ENCODE measurements at regions not wholly inside any gene's neighbourhood (a gene's known extent, or its start where the extent isn't known, plus 50 kb on each side); places are given as distances from the start of the nearest gene placed in this dataset.

GRCh38 chr5:117734056-117734455 lies 1159.4 kb upstream of the SEMA6A start (continued):
- no peak for TF ChIP-seq KDM1A (IDR thresholded peaks at IDR 0.05; ENCODE audit: borderline replicate concordance)
- no peak for TF ChIP-seq SIN3A (IDR thresholded peaks at IDR 0.05; ENCODE audit: low read depth, low read length)

GRCh38 chr5:117733051-117733450 lies 1158.4 kb upstream of the SEMA6A start:
- ChIA-PET RAD21 (ENCODE audit: unreplicated experiment) (no interaction called here), CTCF (no interaction called here), SMC1A (ENCODE audit: uncharacterized antibody, unreplicated experiment) (no interaction called here), POLR2A (no interaction called here)
- H4K20me1 ChIP-seq (ENCODE audit: control insufficient read depth, insufficient read depth) = no peaks in the 10 kb centered on the region
- no peaks in the 10 kb centered on the region for H3K36me3 ChIP-seq (ENCODE audit: control insufficient read depth in 2 of 2, insufficient read depth in 2 of 2, low read length in 1 of 2)
- 18% methylated on average over 2 of the region's 2 CpGs for WGBS (ENCODE audit: insufficient coverage, insufficient replicate concordance, low lambda C conversion rate, missing lambda C conversion rate)
- TF ChIP-seq STAT1 (conservative IDR thresholded peaks at IDR 0.05) (no peak), RELB (IDR thresholded peaks at IDR 0.05; ENCODE audit: low read depth) (no peak), ZNF274 (IDR thresholded peaks at IDR 0.05; ENCODE audit: insufficient read depth, insufficient read length) (no peak), ZBTB40 (IDR thresholded peaks at IDR 0.05; ENCODE audit: borderline replicate concordance) (no peak), CTCF (IDR thresholded peaks at IDR 0.05 in 2 of 3, conservative IDR thresholded peaks at IDR 0.05 in 1 of 3; ENCODE audit: control insufficient read depth in 2 of 3, extremely low read depth in 1 of 3, insufficient read depth in 1 of 3, low read depth in 3 of 3, low read length in 3 of 3) (no peak), EED (IDR thresholded peaks at IDR 0.05; ENCODE audit: low read depth) (no peak), SPI1 (IDR thresholded peaks at IDR 0.05; ENCODE audit: borderline replicate concordance, insufficient read depth, low read depth, low read length) (no peak)
- in situ Hi-C loops (cut with MboI) (no loop called here), intact Hi-C loops (cut with micrococcal nuclease; ENCODE audit: unreplicated experiment) (no loop called here)
- no peak overlapping the region for H3K9ac ChIP-seq (ENCODE audit: control insufficient read depth, insufficient read depth, low read length)
- H3K79me2 ChIP-seq (ENCODE audit: control insufficient read depth, insufficient read depth, low read length) = no peaks in the 10 kb centered on the region
- no peaks in the 10 kb centered on the region for H3K9me3 ChIP-seq (replicated peaks; ENCODE audit: control insufficient read depth, insufficient read depth, low read length)
- H3K4me3 ChIP-seq = no peak overlapping the region
- ATAC-seq = no peak
- no peaks in the 10 kb centered on the region for H3K4me1 ChIP-seq (ENCODE audit: control insufficient read depth, insufficient read depth, low read length)
- BruUV-seq (replicated peaks) = no TSS peak
- no peaks in the 10 kb centered on the region for H3K27me3 ChIP-seq (replicated peaks in 1 of 2; ENCODE audit: control insufficient read depth in 2 of 2, insufficient read depth in 2 of 2, low read length in 1 of 2)
- no peak overlapping the region for H3K27ac ChIP-seq (ENCODE audit: control insufficient read depth, insufficient read depth)
- H3K4me2 ChIP-seq (ENCODE audit: control insufficient read depth, insufficient read depth) = no peak overlapping the region
- no peak for DNase-seq (ENCODE audit: low read depth, low spot score)
- H2AFZ ChIP-seq (ENCODE audit: control insufficient read depth, low read depth, low read length) = no peak overlapping the region
- FAIRE-seq = no peak

Data from GM12878 (cell line).